Mammary epithelial cell (primary cell): ENCODE measurements at regions not wholly inside any gene's neighbourhood (a gene's known extent, or its start where the extent isn't known, plus 50 kb on each side); places are given as distances from the start of the nearest gene placed in this dataset.

Experiments used
- EZH2 ChIP-seq: IDR thresholded peaks from 2 replicates; pipeline ENCODE4 v1.6.1; 2012; ENCODE audit warnings: low read length, inconsistent platforms, borderline replicate concordance
- TF ChIP-seq, protein P1 (sequence below), 2 donors: IDR thresholded peaks in 1 of 2; conservative IDR thresholded peaks in 1 of 2; 2 replicates each; pipeline ENCODE4 v1.5.1; 2011 to 2012; ENCODE audit warnings: inconsistent platforms in 2 of 2, low read length in 2 of 2, mild to moderate bottlenecking in 2 of 2, control low read depth in 1 of 2, low read depth in 1 of 2; ENCODE audit not compliant: insufficient read depth in 1 of 2; ENCODE audit errors: extremely low read depth in 1 of 2

DNA sequence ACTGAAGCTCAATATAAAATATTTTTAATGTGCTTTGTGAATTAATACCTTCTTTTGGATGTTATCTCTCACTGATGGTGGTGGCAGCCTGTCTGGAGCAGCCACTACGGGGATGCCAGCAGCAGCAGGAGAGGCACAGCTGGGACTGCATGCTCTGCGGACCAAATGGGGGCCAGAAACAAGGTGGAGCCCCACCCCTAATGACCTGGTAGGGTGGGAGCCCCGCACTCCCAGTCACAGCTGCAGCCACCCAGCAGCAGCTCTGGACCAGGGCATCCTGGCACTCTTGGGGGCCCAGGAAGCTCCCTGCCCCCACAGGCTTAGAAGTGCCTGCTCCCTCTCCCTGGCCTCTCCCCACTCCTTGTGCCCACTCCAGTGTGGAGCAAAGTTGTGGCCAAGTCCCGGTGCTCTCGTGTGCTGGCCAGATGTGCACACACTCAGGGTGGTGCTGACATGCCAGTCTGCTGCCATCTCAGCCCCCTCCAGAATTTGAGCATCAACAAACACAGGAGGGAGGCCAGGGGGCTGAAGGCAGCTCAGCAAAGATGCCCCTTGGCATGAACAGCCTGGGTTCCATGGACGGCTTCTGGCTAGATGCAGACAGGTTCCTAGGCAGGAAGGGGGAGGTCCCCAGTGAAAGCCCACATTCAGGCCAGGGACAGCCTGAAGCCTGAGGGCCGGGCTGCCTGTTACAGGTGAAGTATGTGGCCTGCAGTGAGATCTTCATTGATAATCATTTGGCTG lies 696.7 kb upstream of the SLITRK5 start:
- TF ChIP-seq, protein P1, sequence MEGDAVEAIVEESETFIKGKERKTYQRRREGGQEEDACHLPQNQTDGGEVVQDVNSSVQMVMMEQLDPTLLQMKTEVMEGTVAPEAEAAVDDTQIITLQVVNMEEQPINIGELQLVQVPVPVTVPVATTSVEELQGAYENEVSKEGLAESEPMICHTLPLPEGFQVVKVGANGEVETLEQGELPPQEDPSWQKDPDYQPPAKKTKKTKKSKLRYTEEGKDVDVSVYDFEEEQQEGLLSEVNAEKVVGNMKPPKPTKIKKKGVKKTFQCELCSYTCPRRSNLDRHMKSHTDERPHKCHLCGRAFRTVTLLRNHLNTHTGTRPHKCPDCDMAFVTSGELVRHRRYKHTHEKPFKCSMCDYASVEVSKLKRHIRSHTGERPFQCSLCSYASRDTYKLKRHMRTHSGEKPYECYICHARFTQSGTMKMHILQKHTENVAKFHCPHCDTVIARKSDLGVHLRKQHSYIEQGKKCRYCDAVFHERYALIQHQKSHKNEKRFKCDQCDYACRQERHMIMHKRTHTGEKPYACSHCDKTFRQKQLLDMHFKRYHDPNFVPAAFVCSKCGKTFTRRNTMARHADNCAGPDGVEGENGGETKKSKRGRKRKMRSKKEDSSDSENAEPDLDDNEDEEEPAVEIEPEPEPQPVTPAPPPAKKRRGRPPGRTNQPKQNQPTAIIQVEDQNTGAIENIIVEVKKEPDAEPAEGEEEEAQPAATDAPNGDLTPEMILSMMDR (conservative IDR thresholded peaks at IDR 0.05 in 1 of 2, IDR thresholded peaks at IDR 0.05 in 1 of 2; ENCODE audit: extremely low read depth in 1 of 2, insufficient read depth in 1 of 2, low read depth in 1 of 2, low read length in 2 of 2) = no peak
- TF ChIP-seq EZH2 = no peak
